GM12878 (cell line): ENCODE measurements at regions not wholly inside any gene's neighbourhood (a gene's known extent, or its start where the extent isn't known, plus 50 kb on each side); places are given as distances from the start of the nearest gene placed in this dataset.

Experiments used
- HDAC6 ChIP-seq: fragments of 200-600 bp; sonication (generic); IDR thresholded peaks from one replicate; pipeline ENCODE4 v1.8.0; 2017; ENCODE audit warnings: antibody characterized with exemption; ENCODE audit not compliant: unreplicated experiment
- POU2F2 ChIP-seq: IDR thresholded peaks from 3 replicates; pipeline ENCODE4 v1.6.1; 2011; ENCODE audit warnings: low read depth, mild to moderate bottlenecking, low read length, borderline replicate concordance
- RAD21 ChIP-seq: IDR thresholded peaks from 2 replicates; pipeline ENCODE4 v1.6.1; 2011; ENCODE audit warnings: mild to moderate bottlenecking, low read depth, low read length, moderate library complexity; ENCODE audit not compliant: insufficient read depth
- TF ChIP-seq, protein P1 (sequence below): fragments of 450-650 bp; IDR thresholded peaks from 2 replicates; pipeline ENCODE4 v1.6.1; 2018; ENCODE audit warnings: mild to moderate bottlenecking, low read depth, moderate library complexity; ENCODE audit not compliant: partially characterized antibody

DNA sequence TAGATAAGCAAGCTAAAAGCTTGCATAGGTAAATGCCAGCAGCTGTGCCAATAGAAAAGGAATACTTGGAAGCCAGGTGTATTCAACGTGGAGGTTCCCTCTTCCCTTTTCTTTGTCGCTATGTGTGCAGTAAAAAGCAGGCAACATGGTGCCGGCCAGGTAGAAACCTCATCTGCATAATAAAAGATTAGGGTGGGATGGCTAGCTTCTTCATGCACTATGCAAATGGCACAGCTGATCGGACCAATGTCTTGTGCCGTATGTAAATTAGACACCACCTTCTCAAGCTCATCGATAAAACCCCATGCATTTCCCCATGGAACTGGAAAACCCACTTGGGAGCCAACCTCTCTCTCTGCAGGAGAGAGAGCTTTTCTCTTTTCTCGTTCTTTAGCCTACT lies 150.9 kb upstream of the FOXK1 start:
- TF ChIP-seq, protein P1, sequence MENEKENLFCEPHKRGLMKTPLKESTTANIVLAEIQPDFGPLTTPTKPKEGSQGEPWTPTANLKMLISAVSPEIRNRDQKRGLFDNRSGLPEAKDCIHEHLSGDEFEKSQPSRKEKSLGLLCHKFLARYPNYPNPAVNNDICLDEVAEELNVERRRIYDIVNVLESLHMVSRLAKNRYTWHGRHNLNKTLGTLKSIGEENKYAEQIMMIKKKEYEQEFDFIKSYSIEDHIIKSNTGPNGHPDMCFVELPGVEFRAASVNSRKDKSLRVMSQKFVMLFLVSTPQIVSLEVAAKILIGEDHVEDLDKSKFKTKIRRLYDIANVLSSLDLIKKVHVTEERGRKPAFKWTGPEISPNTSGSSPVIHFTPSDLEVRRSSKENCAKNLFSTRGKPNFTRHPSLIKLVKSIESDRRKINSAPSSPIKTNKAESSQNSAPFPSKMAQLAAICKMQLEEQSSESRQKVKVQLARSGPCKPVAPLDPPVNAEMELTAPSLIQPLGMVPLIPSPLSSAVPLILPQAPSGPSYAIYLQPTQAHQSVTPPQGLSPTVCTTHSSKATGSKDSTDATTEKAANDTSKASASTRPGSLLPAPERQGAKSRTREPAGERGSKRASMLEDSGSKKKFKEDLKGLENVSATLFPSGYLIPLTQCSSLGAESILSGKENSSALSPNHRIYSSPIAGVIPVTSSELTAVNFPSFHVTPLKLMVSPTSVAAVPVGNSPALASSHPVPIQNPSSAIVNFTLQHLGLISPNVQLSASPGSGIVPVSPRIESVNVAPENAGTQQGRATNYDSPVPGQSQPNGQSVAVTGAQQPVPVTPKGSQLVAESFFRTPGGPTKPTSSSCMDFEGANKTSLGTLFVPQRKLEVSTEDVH, result no peak
- TF ChIP-seq RAD21 (no peak), POU2F2 (no peak), HDAC6 (no peak)
